HG03280 (cell line): ENCODE measurements at regions not wholly inside any gene's neighbourhood (a gene's known extent, or its start where the extent isn't known, plus 50 kb on each side); places are given as distances from the start of the nearest gene placed in this dataset.

Source experiments
- ATAC-seq: cut with Tn5 transposase; IDR thresholded peaks from one replicate; pipeline ENCODE4 v1.9.1; 2021; ENCODE audit warnings: mild to moderate bottlenecking, moderate library complexity; ENCODE audit not compliant: unreplicated experiment

- ATAC-seq = no peak
These were observed 142.2 kb upstream of the PWP1 start for GRCh38 chr12:107543416-107543815.

GRCh38 chr12:107543841-107544240, 141.8 kb upstream of the PWP1 start:
- no peak for ATAC-seq

GRCh38 chr12:107544937-107545336, 140.7 kb upstream of the PWP1 start:
- ATAC-seq = no peak

- no peak for ATAC-seq
These were observed 139.8 kb upstream of the PWP1 start for GRCh38 chr12:107545737-107546353.

- ATAC-seq = no peak
These were observed 138.2 kb upstream of the PWP1 start for GRCh38 chr12:107547389-107547788.

GRCh38 chr12:107549651-107550480, 135.7 kb upstream of the PWP1 start:
- no peak for ATAC-seq

- no peak for ATAC-seq
These were observed 134.2 kb upstream of the PWP1 start for GRCh38 chr12:107551434-107551833.

GRCh38 chr12:107552263-107552662, 133.3 kb upstream of the PWP1 start:
- ATAC-seq = no peak

- ATAC-seq = no peak
These were observed 132.3 kb upstream of the PWP1 start for GRCh38 chr12:107553211-107553765.

- no peak for ATAC-seq
These were observed 130.7 kb upstream of the PWP1 start for GRCh38 chr12:107554941-107555340.

- no peak for ATAC-seq
These were observed 128.6 kb upstream of the PWP1 start for GRCh38 chr12:107557026-107557425.

- no peak for ATAC-seq
These were observed 128.0 kb upstream of the PWP1 start for GRCh38 chr12:107557589-107558100.

GRCh38 chr12:107558141-107558815, 127.3 kb upstream of the PWP1 start:
- ATAC-seq = no peak

- no peak for ATAC-seq
These were observed 126.7 kb upstream of the PWP1 start for GRCh38 chr12:107558816-107559382.

- ATAC-seq = no peak
These were observed 125.3 kb upstream of the PWP1 start for GRCh38 chr12:107560165-107560898.

- ATAC-seq = no peak
These were observed 124.7 kb upstream of the PWP1 start for GRCh38 chr12:107560899-107561285.

GRCh38 chr12:107564946-107565345, 120.7 kb upstream of the PWP1 start:
- ATAC-seq = peak; percentile 66

GRCh38 chr12:107565551-107565950, 120.0 kb upstream of the PWP1 start:
- ATAC-seq = no peak

GRCh38 chr12:107567876-107568619, 117.6 kb upstream of the PWP1 start:
- no peak for ATAC-seq

GRCh38 chr12:107568718-107569117, 116.9 kb upstream of the PWP1 start:
- ATAC-seq = no peak
